ENCODE measurements at regions not wholly inside any gene's neighbourhood (a gene's known extent, or its start where the extent isn't known, plus 50 kb on each side); places are given as distances from the start of the nearest gene placed in this dataset.

DNA sequence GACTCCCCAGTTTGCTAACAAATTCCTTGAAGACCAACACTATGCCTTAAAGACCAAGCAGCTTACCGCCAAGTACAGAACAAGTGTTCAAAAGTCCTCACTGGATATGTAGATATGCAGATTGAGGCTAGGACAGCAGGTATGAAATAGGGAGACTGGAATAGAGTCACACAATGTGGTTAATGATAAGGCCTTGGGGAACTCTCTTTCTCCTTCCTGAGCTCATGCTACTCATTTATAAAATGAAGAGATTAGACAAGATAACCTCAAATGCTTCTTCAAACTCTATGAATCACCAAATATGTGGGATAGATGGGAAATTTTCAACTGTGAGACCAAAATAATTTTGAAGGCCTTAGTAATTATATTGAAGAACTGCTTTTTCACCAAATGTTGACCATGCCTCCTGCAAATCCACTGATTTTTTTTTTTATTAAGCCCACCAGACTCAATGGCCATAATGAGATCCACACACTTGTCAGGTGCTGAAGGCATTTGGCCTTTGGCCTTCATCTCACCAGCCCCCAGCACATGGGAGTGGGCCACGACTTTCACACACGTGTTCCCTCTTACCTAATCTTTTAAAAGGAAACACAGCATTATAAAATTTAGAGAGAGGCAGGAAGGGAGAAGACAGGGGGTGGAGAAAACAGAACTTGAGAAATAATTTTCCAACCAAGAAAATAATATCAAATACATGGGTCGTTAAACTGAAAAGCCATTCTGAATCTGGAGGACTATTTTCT is 181.5 kb downstream of the EN1 start:
- DNase-seq (ENCODE audit: low spot score), result no peak

DNA sequence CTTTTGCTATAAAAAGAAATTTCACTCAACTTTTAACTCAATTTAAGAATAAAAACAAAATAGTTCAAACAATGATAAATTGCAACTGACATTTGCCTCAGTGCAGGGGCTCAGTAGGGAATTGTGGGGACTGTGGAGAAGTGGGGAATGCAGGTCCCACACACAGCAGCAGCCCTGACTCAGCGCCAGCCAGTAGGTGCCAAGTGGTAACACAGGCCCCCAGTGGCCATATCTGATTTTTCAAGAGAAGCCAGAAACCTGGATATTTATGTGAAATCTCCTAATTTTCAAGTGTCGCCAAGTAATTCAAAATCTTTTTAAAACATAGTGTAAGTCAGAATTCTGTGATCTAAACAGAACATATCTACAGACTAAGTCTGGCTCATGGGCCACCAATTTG is 186.3 kb downstream of the EN1 start:
- no peak for DNase-seq (ENCODE audit: low spot score)

DNA sequence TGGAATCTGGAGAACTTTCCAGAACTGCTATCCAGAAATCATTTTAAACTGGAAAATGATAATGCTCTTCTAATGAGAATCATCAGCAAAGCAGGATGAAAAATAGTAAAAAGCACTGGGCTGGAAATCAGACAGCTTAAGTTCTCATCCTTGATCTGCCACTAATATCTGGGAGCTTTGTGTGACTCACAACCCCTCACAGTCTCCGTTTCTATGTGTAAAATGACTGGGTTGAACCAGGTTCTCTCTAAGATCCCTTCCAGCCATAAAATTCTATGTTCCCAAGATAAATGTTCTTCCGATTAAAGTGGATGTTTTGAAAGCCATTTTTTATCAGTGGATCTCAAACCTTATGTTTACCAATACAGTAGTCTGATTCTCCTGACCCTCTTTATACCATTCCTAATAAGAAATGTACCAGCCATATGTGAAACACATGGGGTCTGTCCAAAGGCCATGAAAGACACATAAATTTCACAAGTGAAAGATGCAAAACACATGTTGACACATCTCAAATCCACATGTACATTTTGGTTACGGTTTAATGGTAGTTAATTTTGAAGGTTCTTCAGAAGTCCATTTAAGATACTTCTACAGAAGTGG is 188.8 kb downstream of the EN1 start:
- DNase-seq (ENCODE audit: low spot score), result no peak

DNA sequence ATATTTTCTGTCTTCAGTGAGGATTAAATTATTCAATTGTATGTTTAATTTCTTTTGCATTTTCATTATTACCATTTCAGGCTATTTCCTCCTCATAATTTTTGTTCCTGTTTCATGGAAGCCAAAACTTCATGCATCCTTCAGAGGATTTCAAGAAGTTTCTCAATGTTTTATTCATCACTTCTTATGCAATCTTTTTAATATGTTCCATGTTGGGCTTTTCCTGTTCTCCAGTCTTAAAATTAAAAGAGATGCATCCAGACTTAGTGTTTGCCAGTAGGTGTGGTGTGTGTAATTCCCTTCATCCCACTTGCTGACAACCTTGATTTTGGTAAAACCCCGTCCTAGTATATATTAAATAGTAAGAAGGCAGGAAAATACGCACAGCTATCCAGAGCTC is 190.0 kb downstream of the EN1 start:
- DNase-seq (ENCODE audit: low spot score), result no peak

DNA sequence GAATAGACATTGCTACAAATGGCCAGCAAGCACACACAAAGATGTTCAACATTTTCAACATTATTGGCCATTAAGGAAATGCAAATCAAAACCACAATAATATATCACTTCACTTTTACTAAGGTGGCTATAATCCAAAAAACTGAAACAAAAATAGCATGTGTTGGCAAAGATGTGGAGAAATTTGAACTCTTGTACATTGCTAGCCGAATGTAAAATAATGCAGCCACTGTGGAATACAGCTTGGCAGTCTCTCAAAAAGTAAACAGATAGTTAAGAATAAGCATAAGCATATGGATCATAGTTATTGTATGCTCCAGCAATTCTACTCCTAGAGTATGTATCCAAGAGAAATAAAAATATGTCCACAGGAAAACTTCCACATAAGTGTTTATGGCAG is 192.5 kb downstream of the EN1 start:
- DNase-seq (ENCODE audit: low spot score), result no peak

DNA sequence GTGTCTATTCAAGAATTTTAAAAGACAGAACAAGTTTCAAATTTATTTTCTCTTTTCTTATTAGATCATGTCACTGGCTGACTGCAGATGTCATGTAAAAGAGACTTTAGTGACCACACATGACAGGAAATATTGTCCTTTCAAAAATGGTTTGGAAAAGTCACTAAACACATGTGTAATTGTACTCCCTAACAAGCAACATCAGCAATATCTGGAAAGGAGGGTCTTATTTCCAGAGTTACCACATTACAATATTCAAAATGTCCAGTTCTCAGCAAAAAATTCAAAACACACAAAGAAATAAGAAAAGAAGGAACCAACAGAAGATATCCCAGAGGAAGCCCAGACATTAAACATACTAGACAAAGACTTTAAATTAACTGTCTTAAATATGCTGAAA is 197.1 kb downstream of the EN1 start:
- DNase-seq (ENCODE audit: low spot score), result no peak

DNA sequence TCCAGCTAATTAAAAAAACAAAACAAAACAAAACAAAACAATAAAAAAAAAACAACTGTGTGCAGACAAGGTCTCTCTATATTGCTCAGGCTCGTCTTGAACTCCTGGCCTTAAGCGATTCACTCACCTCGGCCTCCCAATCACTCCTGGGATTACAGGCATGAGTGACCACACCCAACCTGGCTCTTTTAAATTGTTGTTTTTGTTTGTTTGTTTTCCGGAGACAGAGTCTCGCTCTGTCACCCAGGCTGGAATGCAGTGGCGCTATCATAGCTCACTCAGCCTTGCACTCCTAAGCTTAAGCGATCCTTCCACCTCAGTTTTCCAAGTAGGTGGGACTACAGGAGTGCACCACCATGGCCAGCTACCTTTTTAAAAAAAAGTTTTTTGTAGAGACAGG is 201.6 kb downstream of the EN1 start:
- no peak for DNase-seq (ENCODE audit: low spot score)

DNA sequence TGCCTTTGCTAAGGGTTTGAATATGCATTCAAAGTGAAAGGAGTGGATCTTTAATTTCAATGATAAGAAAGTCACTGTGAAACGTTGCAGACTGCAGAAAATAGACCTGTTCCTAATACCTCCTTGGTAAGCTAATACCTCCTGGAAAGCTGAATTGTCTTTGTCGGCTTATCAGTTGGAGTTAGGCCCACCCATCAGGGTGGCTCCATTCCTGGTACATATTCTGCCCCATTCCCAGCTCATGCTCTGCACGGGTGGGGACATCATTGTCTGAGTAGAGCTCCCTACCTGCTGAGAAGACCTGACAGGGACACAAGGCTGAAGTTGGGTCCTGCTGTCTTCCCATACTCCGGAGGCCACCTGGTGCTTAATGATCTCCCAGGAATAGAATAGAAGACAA is 203.3 kb downstream of the EN1 start:
- DNase-seq (ENCODE audit: low spot score), result no peak

DNA sequence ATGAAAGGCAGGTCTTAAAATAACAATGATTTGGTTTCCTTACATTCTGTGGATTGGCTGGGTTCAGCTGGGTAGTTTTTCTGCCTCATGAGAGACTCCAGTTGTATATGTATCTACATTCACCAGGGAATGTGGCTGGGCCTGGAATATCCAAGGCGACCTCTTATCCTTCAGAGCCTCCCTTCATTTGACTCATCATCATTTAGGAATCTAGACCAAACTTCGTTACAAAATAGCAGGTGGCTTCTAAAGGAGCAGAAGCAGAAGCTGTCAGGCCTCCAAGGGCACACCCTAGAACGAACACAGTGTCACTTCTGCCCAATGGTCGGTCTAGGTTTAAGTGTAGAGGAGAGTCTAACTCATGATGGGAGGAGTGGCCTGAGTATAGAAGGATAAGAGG is 204.2 kb downstream of the EN1 start:
- no peak for DNase-seq (ENCODE audit: low spot score)

DNA sequence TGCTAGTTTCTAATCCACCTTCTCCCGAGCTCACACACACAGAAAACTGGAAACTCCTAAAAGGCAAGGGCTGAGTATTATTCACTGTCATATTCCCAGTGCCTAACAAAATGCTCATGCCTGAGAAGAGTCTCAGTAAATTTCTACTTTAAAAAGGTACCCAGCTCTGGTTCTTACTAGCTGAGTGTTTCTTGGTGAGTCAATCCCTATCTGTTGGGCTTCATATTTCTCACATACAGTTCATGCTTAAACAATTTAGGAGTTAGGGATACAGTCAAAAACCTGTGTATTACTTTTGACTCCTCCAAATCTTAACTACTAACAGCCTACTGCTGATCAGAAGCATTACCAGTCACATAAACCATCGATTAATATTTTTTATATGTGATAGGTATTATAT is 204.9 kb downstream of the EN1 start:
- no peak for DNase-seq (ENCODE audit: low spot score)

DNA sequence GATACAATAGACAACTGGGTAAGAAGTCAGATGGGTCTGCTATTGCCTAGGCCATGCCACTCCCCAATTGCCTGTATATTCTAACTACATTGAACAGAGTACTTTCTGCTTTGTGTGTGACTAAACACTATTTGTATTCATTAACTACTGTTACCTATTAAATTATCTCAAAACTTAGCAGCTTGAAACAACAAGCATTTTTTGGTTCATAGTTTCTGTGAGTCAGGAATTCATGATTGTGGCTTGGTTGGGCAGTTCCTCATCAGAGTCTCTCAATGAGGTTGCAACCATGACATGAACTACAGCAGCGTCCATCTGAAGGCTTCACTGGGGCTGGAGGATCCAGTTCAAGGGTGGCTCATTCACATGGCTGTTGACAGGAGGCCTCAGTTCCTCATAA is 205.7 kb downstream of the EN1 start:
- no peak for DNase-seq (ENCODE audit: low spot score)

DNA sequence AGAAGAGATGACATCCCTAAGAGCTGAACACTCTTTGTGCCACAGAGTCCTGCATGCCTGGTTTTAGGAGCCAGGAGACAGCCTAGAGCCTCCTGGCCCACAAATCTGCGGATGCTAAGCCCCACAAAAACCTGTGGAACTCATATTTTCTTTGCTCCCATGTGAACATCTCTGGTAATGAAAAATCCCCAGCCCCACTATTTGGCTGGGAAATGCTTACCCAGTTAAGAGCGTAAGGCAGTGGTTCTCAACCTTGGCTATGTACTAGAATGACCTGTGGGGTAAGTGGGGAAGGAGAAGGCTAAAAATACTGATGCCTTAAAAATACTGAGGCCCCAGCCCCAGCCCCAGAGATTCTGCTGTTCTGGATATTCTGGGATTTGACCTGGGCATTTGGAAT is 208.1 kb downstream of the EN1 start:
- DNase-seq (ENCODE audit: low spot score), result no peak

DNA sequence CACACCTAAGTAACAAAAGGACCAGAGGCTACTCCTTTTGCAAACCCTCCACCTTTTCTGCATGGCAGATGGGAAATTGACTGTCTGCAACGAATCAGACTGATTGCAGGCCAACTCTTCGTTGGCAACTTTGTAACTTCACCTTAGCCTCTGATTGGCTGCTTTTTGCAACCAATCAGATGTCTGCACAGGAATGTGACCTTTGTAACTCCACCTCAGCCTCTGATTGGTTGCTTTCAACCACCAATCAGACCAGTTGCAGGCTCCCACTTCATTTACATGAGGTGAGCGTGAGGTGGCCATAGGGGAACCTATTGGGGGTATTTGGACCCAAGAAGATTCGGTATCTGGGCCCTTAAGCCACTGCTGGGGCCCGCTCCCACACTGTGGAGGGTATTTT is 209.0 kb downstream of the EN1 start:
- no peak for DNase-seq (ENCODE audit: low spot score)

DNA sequence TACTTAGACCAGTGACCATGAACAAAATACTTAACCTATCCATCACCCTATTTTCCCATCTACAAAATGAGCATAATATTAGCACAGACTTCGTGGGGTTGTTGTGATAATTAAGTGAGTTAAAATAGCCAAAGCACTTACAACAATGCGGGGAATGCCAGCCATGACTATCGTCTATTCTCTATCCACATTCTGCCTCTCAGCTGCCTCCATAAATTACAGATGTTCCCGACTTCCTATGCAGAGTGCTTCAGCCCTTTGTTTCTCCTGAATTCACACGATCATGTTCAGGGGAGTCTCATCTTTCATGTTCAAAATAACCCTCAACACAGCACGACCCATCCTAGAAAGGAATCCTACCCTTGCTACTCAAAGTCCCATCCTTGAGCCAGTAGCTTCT is 211.6 kb downstream of the EN1 start:
- no peak for DNase-seq (ENCODE audit: low spot score)

DNA sequence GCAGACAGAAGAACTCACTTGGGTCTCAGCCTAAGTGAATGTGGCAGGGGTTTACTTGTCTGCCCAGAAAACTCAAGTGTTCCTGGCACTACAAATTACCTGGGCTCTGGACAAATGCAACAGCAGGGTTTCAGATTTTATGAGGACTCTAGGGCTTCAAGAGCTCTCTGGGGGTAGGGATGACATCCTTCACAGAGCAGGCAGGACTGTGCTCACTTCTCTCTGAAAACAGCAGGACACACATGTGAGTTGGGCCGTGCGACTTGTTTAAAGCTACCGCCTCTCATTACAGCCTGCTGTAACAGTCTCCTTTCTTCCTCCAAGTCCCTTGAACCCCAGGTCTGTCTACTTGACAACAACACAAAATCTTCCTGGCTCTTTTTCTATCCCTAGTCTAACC is 212.6 kb downstream of the EN1 start:
- no peak for DNase-seq (ENCODE audit: low spot score)

DNA sequence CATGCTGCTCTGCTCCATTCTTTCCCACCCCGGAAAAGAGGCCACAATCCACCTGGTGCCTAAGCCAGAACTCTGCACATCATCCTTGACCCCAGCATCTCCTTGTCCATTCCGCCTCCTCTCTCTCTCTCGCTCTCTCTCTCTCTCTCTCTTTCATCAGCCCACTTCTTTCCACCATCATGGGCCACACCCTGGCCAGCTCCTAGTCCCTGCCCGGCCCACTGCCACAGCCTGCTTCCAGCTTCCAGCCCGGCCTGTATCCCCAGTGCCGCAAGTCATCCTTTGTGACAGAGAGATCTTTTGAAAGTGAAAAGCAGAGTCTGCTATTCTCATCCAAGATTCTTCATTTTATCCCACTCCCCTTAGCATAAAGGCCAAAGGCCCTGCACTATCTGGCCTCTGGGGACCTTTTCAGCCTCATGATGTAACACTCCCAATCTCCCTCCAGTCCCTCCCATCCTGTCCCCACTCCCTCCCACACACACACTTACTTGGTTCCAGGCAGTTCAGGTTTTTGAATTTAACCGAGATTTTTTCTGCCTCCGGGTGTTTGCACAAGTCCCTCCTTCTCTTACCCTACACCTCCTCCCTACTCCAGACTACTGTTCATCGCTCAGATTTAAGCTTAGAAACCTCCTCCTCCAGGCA is 214.0 kb downstream of the EN1 start:
- no peak for DNase-seq (ENCODE audit: low spot score)

DNA sequence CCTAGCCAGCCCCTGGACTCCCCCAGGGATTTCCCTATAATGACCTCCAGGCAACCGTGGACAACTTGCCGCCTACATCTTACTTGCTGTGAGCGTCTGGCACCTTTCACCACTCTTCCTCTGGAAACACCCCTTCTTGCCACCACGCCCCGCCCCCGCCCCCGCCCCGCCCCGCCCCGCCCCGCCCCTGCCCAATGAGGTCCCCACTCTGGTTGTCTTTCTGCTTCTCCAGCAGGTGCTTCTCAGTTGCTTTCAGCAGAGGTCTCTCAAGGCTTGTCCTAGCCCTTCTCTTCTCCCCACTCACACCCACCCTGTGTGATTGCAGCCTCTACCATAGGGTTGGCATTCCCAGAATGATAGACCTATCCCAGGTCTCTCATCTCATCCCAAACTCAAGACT is 214.5 kb downstream of the EN1 start:
- DNase-seq (ENCODE audit: low spot score), result no peak

DNA sequence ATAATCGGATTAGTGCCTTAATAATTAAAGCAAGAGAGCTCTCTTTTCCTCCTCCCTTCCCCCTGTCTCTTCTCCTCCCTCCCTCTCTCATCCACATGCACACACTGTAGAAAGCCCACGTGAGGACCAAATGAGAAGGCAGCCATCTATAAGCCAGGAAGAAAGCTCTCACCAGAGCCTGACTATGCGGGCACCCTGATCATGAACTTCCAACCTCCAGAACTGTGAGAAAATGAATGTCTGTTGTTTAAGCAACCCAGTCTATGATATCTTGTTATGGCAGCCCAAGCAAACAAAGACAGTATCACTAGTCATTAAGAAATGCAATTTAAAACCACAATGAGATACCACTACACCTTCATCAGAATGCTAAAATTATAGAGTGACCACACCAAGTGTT is 220.3 kb downstream of the EN1 start:
- no peak for DNase-seq (ENCODE audit: low spot score)

DNA sequence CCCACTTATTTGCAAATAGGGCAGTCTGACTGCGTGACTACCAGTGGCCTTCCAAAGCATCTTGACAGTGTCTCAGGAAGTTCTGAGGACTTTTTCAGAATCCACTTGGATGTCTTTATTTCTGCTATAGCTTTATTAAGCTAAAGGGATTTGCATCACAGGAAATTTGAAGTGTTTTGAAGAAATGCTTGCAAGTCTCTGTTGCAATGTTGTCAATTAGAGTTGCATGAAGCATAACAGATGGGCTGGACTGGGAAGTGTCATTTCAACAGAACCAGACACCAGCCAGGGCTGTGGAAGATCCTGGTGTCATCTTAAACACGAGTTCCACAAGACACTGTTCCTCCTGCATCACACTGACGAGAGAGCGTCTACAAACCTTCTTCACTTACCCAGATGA is 224.5 kb downstream of the EN1 start:
- no peak for DNase-seq (ENCODE audit: low spot score)

DNA sequence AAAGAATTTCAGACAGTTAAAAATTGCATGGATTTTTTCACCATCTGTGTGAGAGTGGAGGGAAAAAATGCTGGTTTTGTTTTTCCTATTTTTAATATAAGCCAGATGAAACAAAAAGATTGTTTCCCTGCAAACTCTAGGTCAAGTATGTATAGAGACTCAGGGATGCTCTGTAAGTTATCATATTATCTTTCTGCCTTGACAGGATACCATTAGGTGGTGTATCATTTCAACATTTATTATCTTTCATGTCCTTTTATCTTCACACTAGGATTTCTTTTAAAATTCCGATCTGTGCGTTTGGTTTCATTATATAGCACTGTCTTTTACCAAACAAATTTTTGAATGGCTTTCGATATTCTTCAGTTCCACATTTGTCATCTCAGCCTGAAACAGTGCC is 225.3 kb downstream of the EN1 start:
- no peak for DNase-seq (ENCODE audit: low spot score)

DNA sequence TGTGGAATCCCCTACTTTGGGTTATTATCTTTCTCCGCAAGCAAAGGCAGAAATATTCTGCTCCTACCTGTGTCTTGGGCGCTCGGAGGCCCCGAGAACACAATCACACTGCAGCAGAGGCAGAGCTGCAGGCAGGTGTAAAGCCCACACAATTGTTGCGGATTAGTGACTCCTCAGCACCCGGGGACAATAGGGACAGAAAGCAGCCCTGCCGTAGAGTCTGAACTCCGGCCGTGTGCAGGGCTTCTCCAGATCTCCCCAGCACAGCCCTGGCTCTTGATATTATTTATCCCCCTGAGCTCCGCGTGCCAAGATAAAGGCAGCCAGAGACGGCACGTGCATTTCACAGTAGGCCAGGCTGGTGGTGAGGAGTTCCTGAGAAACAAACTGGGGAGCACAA is 229.2 kb downstream of the EN1 start:
- no peak for DNase-seq (ENCODE audit: low spot score)

DNA sequence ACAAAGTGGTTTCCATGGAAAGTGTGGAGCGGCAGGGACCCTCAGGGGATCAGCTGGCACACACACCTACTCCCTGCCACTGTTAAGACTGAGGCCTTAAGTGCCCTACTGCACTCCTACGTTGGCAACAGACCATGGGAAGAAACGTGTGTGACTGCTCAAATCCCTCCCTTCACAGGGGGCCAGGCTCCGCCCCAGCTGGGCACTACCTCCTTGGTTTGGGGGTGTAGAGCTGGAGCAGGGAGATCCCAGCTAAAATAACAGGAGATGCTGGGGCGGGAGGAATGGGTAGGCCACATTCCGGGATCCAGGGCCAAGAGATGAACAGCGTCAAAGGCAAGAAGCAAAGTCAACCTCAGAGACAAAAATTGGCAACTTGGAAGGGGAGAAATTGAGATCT is 231.0 kb downstream of the EN1 start:
- DNase-seq (ENCODE audit: low spot score), result no peak

DNA sequence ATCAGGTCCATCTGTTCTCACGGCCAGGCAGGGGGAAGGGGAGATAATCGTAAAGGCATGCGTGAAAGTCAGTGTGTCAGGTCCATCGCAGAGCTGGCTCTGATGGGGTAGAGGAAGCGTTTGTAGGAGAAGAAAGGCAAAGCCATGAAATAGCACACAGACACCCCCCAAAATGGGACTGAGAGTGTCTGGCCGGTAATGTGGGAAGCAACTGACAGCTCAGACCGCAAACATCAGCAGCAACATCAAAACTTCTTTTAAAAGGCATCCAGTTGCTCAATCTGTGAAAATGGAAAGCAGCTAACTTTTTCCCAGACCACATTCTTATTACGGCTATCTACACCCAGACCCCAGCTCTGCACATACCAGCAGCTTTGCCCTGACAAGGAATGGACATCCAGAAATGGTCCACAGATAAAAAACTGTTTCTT is 232.6 kb downstream of the EN1 start:
- DNase-seq (ENCODE audit: low spot score), result no peak

DNA sequence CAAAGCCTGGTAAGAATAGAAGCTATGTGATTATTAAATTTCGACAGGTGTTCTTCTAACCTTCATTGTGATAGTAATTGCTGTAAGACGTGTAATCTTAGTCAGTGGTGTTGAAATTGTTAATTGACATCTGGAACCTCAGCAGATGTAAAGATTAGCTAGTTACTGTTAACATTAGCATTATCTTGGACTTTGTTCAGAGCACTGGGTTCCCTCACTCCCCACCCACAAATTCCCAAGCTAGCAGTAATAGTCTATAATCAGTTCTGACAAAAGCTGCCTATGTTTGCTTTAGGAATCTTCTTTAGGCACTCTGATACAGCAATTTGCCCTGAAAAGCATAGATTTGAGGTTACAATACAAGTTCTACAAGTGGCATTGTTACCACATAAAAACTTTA is 233.7 kb downstream of the EN1 start:
- DNase-seq (ENCODE audit: low spot score), result no peak
